GM12878 (cell line): ENCODE measurements at regions not wholly inside any gene's neighbourhood (a gene's known extent, or its start where the extent isn't known, plus 50 kb on each side); places are given as distances from the start of the nearest gene placed in this dataset.

ENCODE experiments used
- BRCA1 ChIP-seq: IDR thresholded peaks from 2 replicates; pipeline ENCODE4 v1.6.1; 2011; ENCODE audit warnings: low read depth, low read length, improper control_type of control experiment
- CEBPZ ChIP-seq: fragments of 150-350 bp; IDR thresholded peaks from 2 replicates; pipeline ENCODE4 v1.6.1; 2016; ENCODE audit warnings: low read depth, low read length
- CHD2 ChIP-seq: IDR thresholded peaks from 2 replicates; pipeline ENCODE4 v1.6.1; 2011; ENCODE audit warnings: low read depth, low read length, improper control_type of control experiment, borderline replicate concordance
- DPF2 ChIP-seq: fragments of 450-650 bp; IDR thresholded peaks from 2 replicates; pipeline ENCODE4 v1.6.1; 2017; ENCODE audit warnings: mild to moderate bottlenecking
- GABPA ChIP-seq: IDR thresholded peaks from 2 replicates; pipeline ENCODE4 v1.6.1; 2014; ENCODE audit warnings: antibody characterized with exemption, low read depth, mild to moderate bottlenecking, inconsistent platforms
- HCFC1 ChIP-seq: fragments of 150-350 bp; IDR thresholded peaks from 2 replicates; pipeline ENCODE4 v1.6.1; 2014; ENCODE audit warnings: low read length
- HDGF ChIP-seq: fragments of 450-650 bp; IDR thresholded peaks from 2 replicates; pipeline ENCODE4 v1.6.1; 2016; ENCODE audit warnings: antibody characterized with exemption
- IKZF1 ChIP-seq: fragments of 450-650 bp; conservative IDR thresholded peaks from 2 replicates; pipeline ENCODE4 v1.6.1; 2017; ENCODE audit warnings: antibody characterized with exemption, mild to moderate bottlenecking
- IRF4 ChIP-seq: IDR thresholded peaks from 2 replicates; pipeline ENCODE4 v1.6.1; 2011; ENCODE audit warnings: low read depth, low read length
- NBN ChIP-seq: fragments of 450-650 bp; IDR thresholded peaks from 2 replicates; pipeline ENCODE4 v1.6.1; 2016
- NRF1 ChIP-seq: conservative IDR thresholded peaks from 2 replicates; pipeline ENCODE4 v1.6.1; 2011; ENCODE audit warnings: mild to moderate bottlenecking, low read depth, low read length, improper control_type of control experiment
- PAX5 ChIP-seq: IDR thresholded peaks from 2 replicates; pipeline ENCODE4 v1.6.1; 2011; ENCODE audit warnings: low read depth, low read length, borderline replicate concordance
- POLR2AphosphoS2 ChIP-seq: IDR thresholded peaks from 2 replicates; pipeline ENCODE4 v1.6.1; 2011; ENCODE audit warnings: low read depth, mild to moderate bottlenecking, low read length, improper control_type of control experiment, moderate library complexity
- RCOR1 ChIP-seq: conservative IDR thresholded peaks from 2 replicates; pipeline ENCODE4 v1.6.1; 2012; ENCODE audit warnings: low read depth, low read length, improper control_type of control experiment
- SP1 ChIP-seq: IDR thresholded peaks from one replicate; pipeline ENCODE4 v1.6.1; 2011; ENCODE audit warnings: low read depth, low read length
- SRF ChIP-seq, 2 experiments: IDR thresholded peaks; 2 replicates each; pipeline ENCODE4 v1.6.1; 2011; ENCODE audit warnings: low read depth in 2 of 2, low read length in 2 of 2, mild to moderate bottlenecking in 1 of 2, moderate library complexity in 1 of 2
- ZNF24 ChIP-seq: fragments of 450-650 bp; IDR thresholded peaks from 2 replicates; pipeline ENCODE4 v1.6.1; 2017; ENCODE audit warnings: antibody characterized with exemption, mild to moderate bottlenecking
- TF ChIP-seq, protein P1 (sequence below): fragments of 450-650 bp; formaldehyde crosslinking; IDR thresholded peaks from 2 replicates; pipeline ENCODE4 v1.4.0; 2022; ENCODE audit warnings: mild to moderate bottlenecking, moderate library complexity
- TF ChIP-seq, protein P2 (sequence below): IDR thresholded peaks from 2 replicates; pipeline ENCODE4 v1.6.1; 2012; ENCODE audit warnings: mild to moderate bottlenecking, low read depth, low read length
- TF ChIP-seq, protein P3 (sequence below): IDR thresholded peaks from 2 replicates; pipeline ENCODE4 v1.6.1; 2011; ENCODE audit warnings: mild to moderate bottlenecking, low read depth, low read length, moderate library complexity; ENCODE audit not compliant: insufficient replicate concordance

- TF ChIP-seq SRF (IDR thresholded peaks at IDR 0.05; ENCODE audit: low read depth in 2 of 2, low read length in 2 of 2) (no peak), HCFC1 (no peak), CHD2 (no peak), NRF1 (no peak), ZNF24 (peak; percentile 62), CEBPZ (no peak), HDGF (no peak), POLR2AphosphoS2 (no peak), IRF4 (0 out of 2 replicates have a peak, but pooled peaks have one; percentile 30), BRCA1 (no peak), PAX5 (no peak), IKZF1 (peak; percentile 51), DPF2 (0 out of 2 replicates have a peak, but pooled peaks have one; percentile 26), GABPA (no peak), RCOR1 (no peak), SP1 (no peak), NBN (no peak)
- TF ChIP-seq, protein P1, sequence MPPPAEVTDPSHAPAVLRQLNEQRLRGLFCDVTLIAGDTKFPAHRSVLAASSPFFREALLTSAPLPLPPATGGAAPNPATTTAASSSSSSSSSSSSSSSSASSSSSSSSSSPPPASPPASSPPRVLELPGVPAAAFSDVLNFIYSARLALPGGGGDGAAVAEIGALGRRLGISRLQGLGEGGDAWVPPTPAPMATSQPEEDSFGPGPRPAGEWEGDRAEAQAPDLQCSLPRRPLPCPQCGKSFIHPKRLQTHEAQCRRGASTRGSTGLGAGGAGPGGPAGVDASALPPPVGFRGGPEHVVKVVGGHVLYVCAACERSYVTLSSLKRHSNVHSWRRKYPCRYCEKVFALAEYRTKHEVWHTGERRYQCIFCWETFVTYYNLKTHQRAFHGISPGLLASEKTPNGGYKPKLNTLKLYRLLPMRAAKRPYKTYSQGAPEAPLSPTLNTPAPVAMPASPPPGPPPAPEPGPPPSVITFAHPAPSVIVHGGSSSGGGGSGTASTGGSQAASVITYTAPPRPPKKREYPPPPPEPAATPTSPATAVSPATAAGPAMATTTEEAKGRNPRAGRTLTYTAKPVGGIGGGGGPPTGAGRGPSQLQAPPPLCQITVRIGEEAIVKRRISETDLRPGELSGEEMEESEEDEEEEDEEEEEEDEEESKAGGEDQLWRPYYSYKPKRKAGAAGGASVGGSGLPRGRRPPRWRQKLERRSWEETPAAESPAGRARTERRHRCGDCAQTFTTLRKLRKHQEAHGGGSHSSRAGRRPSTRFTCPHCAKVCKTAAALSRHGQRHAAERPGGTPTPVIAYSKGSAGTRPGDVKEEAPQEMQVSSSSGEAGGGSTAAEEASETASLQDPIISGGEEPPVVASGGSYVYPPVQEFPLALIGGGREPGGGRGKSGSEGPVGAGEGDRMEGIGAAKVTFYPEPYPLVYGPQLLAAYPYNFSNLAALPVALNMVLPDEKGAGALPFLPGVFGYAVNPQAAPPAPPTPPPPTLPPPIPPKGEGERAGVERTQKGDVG (CRISPR knock-in tag) = no peak
- TF ChIP-seq, protein P2, sequence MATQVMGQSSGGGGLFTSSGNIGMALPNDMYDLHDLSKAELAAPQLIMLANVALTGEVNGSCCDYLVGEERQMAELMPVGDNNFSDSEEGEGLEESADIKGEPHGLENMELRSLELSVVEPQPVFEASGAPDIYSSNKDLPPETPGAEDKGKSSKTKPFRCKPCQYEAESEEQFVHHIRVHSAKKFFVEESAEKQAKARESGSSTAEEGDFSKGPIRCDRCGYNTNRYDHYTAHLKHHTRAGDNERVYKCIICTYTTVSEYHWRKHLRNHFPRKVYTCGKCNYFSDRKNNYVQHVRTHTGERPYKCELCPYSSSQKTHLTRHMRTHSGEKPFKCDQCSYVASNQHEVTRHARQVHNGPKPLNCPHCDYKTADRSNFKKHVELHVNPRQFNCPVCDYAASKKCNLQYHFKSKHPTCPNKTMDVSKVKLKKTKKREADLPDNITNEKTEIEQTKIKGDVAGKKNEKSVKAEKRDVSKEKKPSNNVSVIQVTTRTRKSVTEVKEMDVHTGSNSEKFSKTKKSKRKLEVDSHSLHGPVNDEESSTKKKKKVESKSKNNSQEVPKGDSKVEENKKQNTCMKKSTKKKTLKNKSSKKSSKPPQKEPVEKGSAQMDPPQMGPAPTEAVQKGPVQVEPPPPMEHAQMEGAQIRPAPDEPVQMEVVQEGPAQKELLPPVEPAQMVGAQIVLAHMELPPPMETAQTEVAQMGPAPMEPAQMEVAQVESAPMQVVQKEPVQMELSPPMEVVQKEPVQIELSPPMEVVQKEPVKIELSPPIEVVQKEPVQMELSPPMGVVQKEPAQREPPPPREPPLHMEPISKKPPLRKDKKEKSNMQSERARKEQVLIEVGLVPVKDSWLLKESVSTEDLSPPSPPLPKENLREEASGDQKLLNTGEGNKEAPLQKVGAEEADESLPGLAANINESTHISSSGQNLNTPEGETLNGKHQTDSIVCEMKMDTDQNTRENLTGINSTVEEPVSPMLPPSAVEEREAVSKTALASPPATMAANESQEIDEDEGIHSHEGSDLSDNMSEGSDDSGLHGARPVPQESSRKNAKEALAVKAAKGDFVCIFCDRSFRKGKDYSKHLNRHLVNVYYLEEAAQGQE = no peak
- TF ChIP-seq, protein P3, sequence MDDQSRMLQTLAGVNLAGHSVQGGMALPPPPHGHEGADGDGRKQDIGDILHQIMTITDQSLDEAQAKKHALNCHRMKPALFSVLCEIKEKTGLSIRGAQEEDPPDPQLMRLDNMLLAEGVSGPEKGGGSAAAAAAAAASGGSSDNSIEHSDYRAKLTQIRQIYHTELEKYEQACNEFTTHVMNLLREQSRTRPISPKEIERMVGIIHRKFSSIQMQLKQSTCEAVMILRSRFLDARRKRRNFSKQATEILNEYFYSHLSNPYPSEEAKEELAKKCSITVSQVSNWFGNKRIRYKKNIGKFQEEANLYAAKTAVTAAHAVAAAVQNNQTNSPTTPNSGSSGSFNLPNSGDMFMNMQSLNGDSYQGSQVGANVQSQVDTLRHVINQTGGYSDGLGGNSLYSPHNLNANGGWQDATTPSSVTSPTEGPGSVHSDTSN = no peak
Measured at GRCh38 chr6:139940741-139941729, 566.6 kb upstream of the CITED2 start (continued).
